ENCODE measurements at regions not wholly inside any gene's neighbourhood (a gene's known extent, or its start where the extent isn't known, plus 50 kb on each side); places are given as distances from the start of the nearest gene placed in this dataset.

DNA sequence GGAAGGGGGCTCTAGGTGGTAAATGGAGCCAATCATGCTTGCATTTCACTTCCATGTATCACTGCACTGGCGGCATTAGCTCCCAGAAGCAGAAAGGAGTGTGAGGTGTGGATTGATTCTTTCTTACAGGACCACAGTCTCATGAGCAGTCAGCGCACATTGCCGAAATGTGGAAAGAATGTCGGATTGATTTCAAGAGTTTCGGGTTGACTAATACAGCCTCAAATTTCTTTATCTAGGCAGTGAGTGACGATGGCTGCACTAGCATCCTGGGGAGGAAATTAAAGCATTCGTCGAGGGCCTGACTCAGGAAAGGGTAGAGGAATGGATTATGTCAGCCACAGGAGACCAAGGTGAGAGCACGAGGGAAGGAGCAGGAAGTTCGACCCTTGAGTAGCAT is 222.8 kb upstream of the CDYL start:
- no peaks in the 10 kb centered on the region for H3K9me3 Mint-ChIP-seq
- intact Hi-C loops (cut with micrococcal nuclease): no loop called here
- no peak for ATAC-seq

DNA sequence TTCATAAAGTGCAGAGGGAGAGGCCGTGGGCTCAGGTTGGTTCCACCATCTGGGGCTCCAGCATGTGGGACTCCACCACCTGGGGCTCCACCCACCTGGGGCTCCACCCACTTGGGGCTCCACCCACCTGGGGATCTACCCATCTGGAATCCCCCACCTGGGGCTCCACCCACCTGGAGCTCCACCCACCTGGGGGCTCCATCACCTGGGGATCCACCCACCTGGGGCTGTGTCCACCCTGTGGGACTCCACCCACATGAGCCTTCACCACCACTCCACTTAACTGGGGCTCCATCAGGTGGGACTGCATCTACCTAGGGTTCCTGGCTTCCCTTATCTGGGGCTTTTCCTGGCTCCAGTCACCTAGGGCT is 226.0 kb upstream of the CDYL start:
- H3K4me3 Mint-ChIP-seq: no peak overlapping the region
- DNase-seq (no peak), ATAC-seq (peak in 2 of 3 donors; percentile 34 to 56)
- Histone ChIP-seq H3K36me3 (ENCODE audit: control insufficient read depth, insufficient read depth, low read length) (no peaks in the 10 kb centered on the region), H3K4me3 (ENCODE audit: low read length) (no peak overlapping the region), H3K27ac (ENCODE audit: low read length) (no peak overlapping the region), H3K4me1 (ENCODE audit: control insufficient read depth, insufficient read depth, low read length) (no peaks in the 10 kb centered on the region), H3K9me3 (ENCODE audit: control insufficient read depth, insufficient read depth, low read length) (no peaks in the 10 kb centered on the region), H3K27me3 (ENCODE audit: control insufficient read depth, insufficient read depth, low read length) (no peaks in the 10 kb centered on the region)
- H3K36me3 Mint-ChIP-seq: no peaks in the 10 kb centered on the region
- peaks cover 18 to 19% of the 10 kb centered on the region in 2 donors for H3K27me3 Mint-ChIP-seq (ENCODE audit: low read depth in 2 of 2)
- TF ChIP-seq, protein P1, sequence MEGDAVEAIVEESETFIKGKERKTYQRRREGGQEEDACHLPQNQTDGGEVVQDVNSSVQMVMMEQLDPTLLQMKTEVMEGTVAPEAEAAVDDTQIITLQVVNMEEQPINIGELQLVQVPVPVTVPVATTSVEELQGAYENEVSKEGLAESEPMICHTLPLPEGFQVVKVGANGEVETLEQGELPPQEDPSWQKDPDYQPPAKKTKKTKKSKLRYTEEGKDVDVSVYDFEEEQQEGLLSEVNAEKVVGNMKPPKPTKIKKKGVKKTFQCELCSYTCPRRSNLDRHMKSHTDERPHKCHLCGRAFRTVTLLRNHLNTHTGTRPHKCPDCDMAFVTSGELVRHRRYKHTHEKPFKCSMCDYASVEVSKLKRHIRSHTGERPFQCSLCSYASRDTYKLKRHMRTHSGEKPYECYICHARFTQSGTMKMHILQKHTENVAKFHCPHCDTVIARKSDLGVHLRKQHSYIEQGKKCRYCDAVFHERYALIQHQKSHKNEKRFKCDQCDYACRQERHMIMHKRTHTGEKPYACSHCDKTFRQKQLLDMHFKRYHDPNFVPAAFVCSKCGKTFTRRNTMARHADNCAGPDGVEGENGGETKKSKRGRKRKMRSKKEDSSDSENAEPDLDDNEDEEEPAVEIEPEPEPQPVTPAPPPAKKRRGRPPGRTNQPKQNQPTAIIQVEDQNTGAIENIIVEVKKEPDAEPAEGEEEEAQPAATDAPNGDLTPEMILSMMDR (IDR thresholded peaks at IDR 0.05): no peak
- 100% methylated on average over 1 of the region's 1 CpG for WGBS (ENCODE audit: insufficient coverage)
- H3K4me1 Mint-ChIP-seq: peaks cover 0 to 5% of the 10 kb centered on the region in 2 donors
- H3K27ac Mint-ChIP-seq: no peak overlapping the region
- intact Hi-C loops (cut with micrococcal nuclease): no loop called here
- H3K9me3 Mint-ChIP-seq: no peaks in the 10 kb centered on the region

More for the DNA sequence above, 222.8 kb upstream of the CDYL start:
- H3K27me3 Mint-ChIP-seq (ENCODE audit: low read depth in 2 of 2): peaks cover 5 to 18% of the 10 kb centered on the region in 2 donors
- no peak overlapping the region for H3K4me3 Mint-ChIP-seq
- Histone ChIP-seq H3K9me3 (ENCODE audit: control insufficient read depth, insufficient read depth, low read length) (no peaks in the 10 kb centered on the region), H3K27me3 (ENCODE audit: control insufficient read depth, insufficient read depth, low read length) (no peaks in the 10 kb centered on the region), H3K4me3 (ENCODE audit: low read length) (no peak overlapping the region), H3K27ac (ENCODE audit: low read length) (no peak overlapping the region), H3K4me1 (ENCODE audit: control insufficient read depth, insufficient read depth, low read length) (no peaks in the 10 kb centered on the region), H3K36me3 (ENCODE audit: control insufficient read depth, insufficient read depth, low read length) (no peaks in the 10 kb centered on the region)
- no peak for DNase-seq
- peaks cover 0 to 5% of the 10 kb centered on the region in 2 donors for H3K4me1 Mint-ChIP-seq
- H3K36me3 Mint-ChIP-seq: no peaks in the 10 kb centered on the region
- H3K27ac Mint-ChIP-seq: no peak overlapping the region
- WGBS (ENCODE audit: insufficient coverage): 69% methylated on average over 10 of the region's 10 CpGs
- TF ChIP-seq, protein P1 (IDR thresholded peaks at IDR 0.05): no peak

DNA sequence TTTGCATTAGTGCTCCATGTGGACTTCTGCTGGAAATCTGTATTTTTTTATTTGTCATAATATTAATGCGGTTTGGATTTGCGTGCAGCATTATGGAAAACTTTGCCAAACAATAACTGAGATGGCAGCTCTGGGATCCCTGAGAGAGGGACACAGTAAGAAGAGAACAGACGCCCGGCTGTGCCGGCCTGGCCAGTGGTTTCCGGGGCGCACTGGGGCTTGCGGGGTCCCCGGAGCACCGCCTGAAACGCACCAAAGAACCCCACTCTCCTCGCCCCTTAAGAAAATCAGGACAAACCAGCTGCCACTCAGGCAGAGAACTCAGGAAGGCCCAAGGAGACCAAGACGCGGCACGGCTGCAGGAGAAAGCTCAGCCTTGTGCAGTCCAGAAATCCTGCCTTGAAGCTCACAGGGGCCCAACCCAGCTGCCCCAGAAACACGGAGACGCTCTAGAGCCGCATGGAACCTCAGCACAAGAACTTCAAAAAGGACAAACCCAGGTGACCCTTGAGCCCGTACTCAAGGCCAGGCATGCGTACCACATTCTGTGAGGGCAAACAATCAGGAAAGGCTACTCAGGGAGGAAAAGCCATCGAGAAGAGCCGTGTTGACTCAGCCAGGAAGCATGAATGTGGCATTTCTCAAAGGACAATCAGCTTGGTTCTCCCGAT is 226.5 kb upstream of the CDYL start:
- Mint-ChIP-seq H3K4me1 (peaks cover 0 to 5% of the 10 kb centered on the region in 2 donors), H3K27me3 (ENCODE audit: low read depth in 2 of 2) (peaks cover 18 to 20% of the 10 kb centered on the region in 2 donors), H3K9me3 (no peaks in the 10 kb centered on the region), H3K36me3 (no peaks in the 10 kb centered on the region), H3K4me3 (no peak overlapping the region), H3K27ac (no peak overlapping the region)
- Histone ChIP-seq H3K4me3 (ENCODE audit: low read length) (no peak overlapping the region), H3K36me3 (ENCODE audit: control insufficient read depth, insufficient read depth, low read length) (no peaks in the 10 kb centered on the region), H3K27me3 (ENCODE audit: control insufficient read depth, insufficient read depth, low read length) (no peaks in the 10 kb centered on the region), H3K4me1 (ENCODE audit: control insufficient read depth, insufficient read depth, low read length) (no peaks in the 10 kb centered on the region), H3K9me3 (ENCODE audit: control insufficient read depth, insufficient read depth, low read length) (no peaks in the 10 kb centered on the region), H3K27ac (ENCODE audit: low read length) (no peak overlapping the region)
- intact Hi-C loops (cut with micrococcal nuclease): no loop called here
- TF ChIP-seq, protein P1 (IDR thresholded peaks at IDR 0.05): no peak
- no peak for DNase-seq
- no peak for ATAC-seq
- 98% methylated on average over 23 of the region's 23 CpGs for WGBS (ENCODE audit: insufficient coverage)

DNA sequence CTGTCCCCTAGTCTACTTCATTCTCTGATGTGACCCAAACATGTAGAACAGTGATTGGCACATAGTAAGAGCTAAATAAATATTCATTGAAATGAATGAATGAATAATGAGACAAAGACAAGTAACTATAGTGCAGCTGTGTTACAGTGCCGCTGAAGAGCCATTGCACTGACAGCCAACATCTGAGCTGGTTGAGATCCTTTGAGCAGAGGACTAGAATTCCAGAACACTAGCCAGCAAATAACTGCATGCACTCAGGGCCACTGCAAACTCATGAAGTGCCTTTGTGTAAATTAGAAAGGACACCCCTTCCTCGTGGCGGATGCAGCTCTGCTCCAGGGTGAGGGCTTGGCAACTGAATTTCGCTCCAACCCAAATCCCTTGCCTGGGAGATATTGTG is 230.3 kb upstream of the CDYL start:
- ATAC-seq (no peak), DNase-seq (no peak)
- H3K4me3 Mint-ChIP-seq: no peak overlapping the region
- H3K27me3 Mint-ChIP-seq (ENCODE audit: low read depth in 2 of 2): peaks cover 11 to 22% of the 10 kb centered on the region in 2 donors
- H3K4me3 ChIP-seq (ENCODE audit: low read length): no peak overlapping the region
- intact Hi-C loops (cut with micrococcal nuclease): no loop called here
- no peaks in the 10 kb centered on the region for H3K36me3 Mint-ChIP-seq
- H3K4me1 ChIP-seq (ENCODE audit: control insufficient read depth, insufficient read depth, low read length): no peaks in the 10 kb centered on the region
- H3K27ac Mint-ChIP-seq: no peak overlapping the region
- H3K9me3 ChIP-seq (ENCODE audit: control insufficient read depth, insufficient read depth, low read length): no peaks in the 10 kb centered on the region
- peaks cover 0 to 4% of the 10 kb centered on the region in 2 donors for H3K4me1 Mint-ChIP-seq
- no peaks in the 10 kb centered on the region for H3K36me3 ChIP-seq (ENCODE audit: control insufficient read depth, insufficient read depth, low read length)
- no peak overlapping the region for H3K27ac ChIP-seq (ENCODE audit: low read length)
- no peaks in the 10 kb centered on the region for H3K9me3 Mint-ChIP-seq
- WGBS (ENCODE audit: insufficient coverage): 57% methylated on average over 4 of the region's 4 CpGs
- TF ChIP-seq, protein P1 (IDR thresholded peaks at IDR 0.05): no peak
- no peaks in the 10 kb centered on the region for H3K27me3 ChIP-seq (ENCODE audit: control insufficient read depth, insufficient read depth, low read length)
